Panc1 (cell line): ENCODE measurements at regions not wholly inside any gene's neighbourhood (a gene's known extent, or its start where the extent isn't known, plus 50 kb on each side); places are given as distances from the start of the nearest gene placed in this dataset.

Experiments used
- ATAC-seq: fragments of 200-7000 bp; cut with Tn5 transposase; 2 replicates; pipeline ENCODE4 v1.9.1; 2020; ENCODE audit warnings: mild to moderate bottlenecking, moderate library complexity
- BruUV-seq: library from RNA; stranded (reverse); fragments of 400-500 nt; replicated peaks from 2 replicates; lab custom pipeline; 2021; lab: Mats Ljungman, UMichigan
- CTCF ChIA-PET: fragments of 300-600 bp; sonication (Branson Sonifier 250); formaldehyde crosslinking; loops from one replicate; lab custom pipeline; 2022; ENCODE audit warnings: antibody characterized with exemption; lab: Charles Lee
- POLR2A ChIA-PET: fragments of 300-600 bp; sonication (Branson Sonifier 250); formaldehyde crosslinking; loops from one replicate; lab custom pipeline; 2022; ENCODE audit warnings: antibody characterized with exemption; lab: Charles Lee
- DNase-seq: peaks from one replicate; pipeline ENCODE4 v3.0.0-alpha.2; 2010; ENCODE audit warnings: low read depth, low spot score
- H3K27ac ChIP-seq: 2 replicates; pipeline ENCODE4 v1.5.1; 2011; ENCODE audit warnings: mild to moderate bottlenecking, low read length, inconsistent platforms
- H3K27me3 ChIP-seq: fragments of 200-500 bp; sonication (Bioruptor generic); 2 replicates; pipeline ENCODE4 v1.6.0; 2014; ENCODE audit warnings: low read length, inconsistent platforms; ENCODE audit not compliant: control insufficient read depth, insufficient read depth
- H3K36me3 ChIP-seq: fragments of 200-500 bp; sonication (Bioruptor generic); 2 replicates; pipeline ENCODE4 v1.5.1; 2014; ENCODE audit warnings: inconsistent platforms, mild to moderate bottlenecking, low read length, moderate library complexity; ENCODE audit not compliant: control insufficient read depth, insufficient read depth
- H3K4me1 ChIP-seq: 2 replicates; pipeline ENCODE4 v1.5.1; 2011; ENCODE audit warnings: inconsistent platforms, mild to moderate bottlenecking, low read length, moderate library complexity; ENCODE audit not compliant: control insufficient read depth, insufficient read depth
- H3K4me3 ChIP-seq, 2 experiments: 2 replicates each; pipeline ENCODE4 v1.5.1; 2011 to 2012; ENCODE audit warnings: low read depth in 2 of 2, low read length in 2 of 2, mild to moderate bottlenecking in 2 of 2, inconsistent platforms in 1 of 2, moderate library complexity in 1 of 2
- H3K9me3 ChIP-seq: fragments of 200-500 bp; sonication (Bioruptor generic); 2 replicates; pipeline ENCODE4 v1.5.1; 2014; ENCODE audit warnings: low read depth, mild to moderate bottlenecking, inconsistent platforms, low read length, moderate library complexity; ENCODE audit not compliant: control insufficient read depth, insufficient read depth
- POLR2AphosphoS5 ChIP-seq: IDR thresholded peaks from 2 replicates; pipeline ENCODE4 v1.6.1; 2012; ENCODE audit warnings: mild to moderate bottlenecking, low read depth, low read length, moderate library complexity
- REST ChIP-seq, 2 experiments: IDR thresholded peaks; 2 replicates each; pipeline ENCODE4 v1.6.1; 2011 to 2012; ENCODE audit warnings: low read depth in 2 of 2, control low read depth in 1 of 2, low read length in 1 of 2, mild to moderate bottlenecking in 1 of 2, moderate library complexity in 1 of 2; ENCODE audit not compliant: insufficient read depth in 1 of 2
- SIN3A ChIP-seq: IDR thresholded peaks from 2 replicates; pipeline ENCODE4 v1.6.1; 2012; ENCODE audit warnings: low read depth, mild to moderate bottlenecking, low read length, moderate library complexity, borderline replicate concordance; ENCODE audit not compliant: insufficient read depth
- TCF7L2 ChIP-seq: IDR thresholded peaks from 2 replicates; pipeline ENCODE4 v1.6.1; 2011; ENCODE audit warnings: mild to moderate bottlenecking, low read depth, low read length, inconsistent platforms
- in situ Hi-C: cut with HindIII; loops from 2 replicates; pipeline ENCODE4 v1.10.0; 2016; ENCODE audit warnings: low sequenced_read_pairs, low pct_unique_long_range_greater_than_20kb
- intact Hi-C: fragments of 100-400 bp; cut with micrococcal nuclease; formaldehyde crosslinking; loops from one replicate; pipeline ENCODE4 v1.10.0; 2022; ENCODE audit not compliant: unreplicated experiment
- TF ChIP-seq, protein P1 (sequence below): fragments of 450-650 bp; IDR thresholded peaks from 2 replicates; pipeline ENCODE4 v1.5.1; 2017; ENCODE audit warnings: mild to moderate bottlenecking

DNA sequence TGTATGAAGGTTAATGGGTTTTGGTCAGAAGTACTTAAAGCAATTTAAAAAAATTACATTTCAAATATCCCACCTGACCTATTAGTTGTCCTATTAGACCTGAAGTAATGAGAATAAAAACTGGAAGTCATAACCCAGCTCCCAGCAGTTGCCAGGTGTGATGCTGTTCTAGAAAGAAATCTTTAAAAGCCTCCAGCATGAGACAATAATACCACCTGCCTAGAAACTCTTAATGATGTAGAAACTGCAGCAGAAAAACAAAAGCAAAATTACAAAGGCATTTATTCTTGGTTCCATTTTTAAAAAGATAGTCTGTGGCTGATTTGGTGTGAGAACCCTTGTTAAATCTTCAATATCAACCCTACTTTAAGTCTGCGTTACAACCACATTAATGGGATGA is 1137.7 kb upstream of the TENM3 start:
- no peak for DNase-seq
- POLR2A ChIA-PET: no interaction called here

GRCh38 chr4:181106398-181106797 is 1136.8 kb upstream of the TENM3 start:
- intact Hi-C loops (no loop called here), in situ Hi-C loops (no loop called here)
- no peaks in the 10 kb centered on the region for H3K4me1 ChIP-seq
- DNase-seq (no peak), ATAC-seq (no peak)
- CTCF ChIA-PET: no interaction called here
- no peaks in the 10 kb centered on the region for H3K27me3 ChIP-seq
- H3K27ac ChIP-seq: no peak overlapping the region
- no peaks in the 10 kb centered on the region for H3K36me3 ChIP-seq
- no peak overlapping the region for H3K4me3 ChIP-seq
- no peak for TF ChIP-seq REST (IDR thresholded peaks at IDR 0.05; ENCODE audit: insufficient read depth in 1 of 2, low read depth in 2 of 2, low read length in 1 of 2)
- TF ChIP-seq, protein P1, sequence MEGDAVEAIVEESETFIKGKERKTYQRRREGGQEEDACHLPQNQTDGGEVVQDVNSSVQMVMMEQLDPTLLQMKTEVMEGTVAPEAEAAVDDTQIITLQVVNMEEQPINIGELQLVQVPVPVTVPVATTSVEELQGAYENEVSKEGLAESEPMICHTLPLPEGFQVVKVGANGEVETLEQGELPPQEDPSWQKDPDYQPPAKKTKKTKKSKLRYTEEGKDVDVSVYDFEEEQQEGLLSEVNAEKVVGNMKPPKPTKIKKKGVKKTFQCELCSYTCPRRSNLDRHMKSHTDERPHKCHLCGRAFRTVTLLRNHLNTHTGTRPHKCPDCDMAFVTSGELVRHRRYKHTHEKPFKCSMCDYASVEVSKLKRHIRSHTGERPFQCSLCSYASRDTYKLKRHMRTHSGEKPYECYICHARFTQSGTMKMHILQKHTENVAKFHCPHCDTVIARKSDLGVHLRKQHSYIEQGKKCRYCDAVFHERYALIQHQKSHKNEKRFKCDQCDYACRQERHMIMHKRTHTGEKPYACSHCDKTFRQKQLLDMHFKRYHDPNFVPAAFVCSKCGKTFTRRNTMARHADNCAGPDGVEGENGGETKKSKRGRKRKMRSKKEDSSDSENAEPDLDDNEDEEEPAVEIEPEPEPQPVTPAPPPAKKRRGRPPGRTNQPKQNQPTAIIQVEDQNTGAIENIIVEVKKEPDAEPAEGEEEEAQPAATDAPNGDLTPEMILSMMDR: no peak
- no peak for TF ChIP-seq TCF7L2
- TF ChIP-seq POLR2AphosphoS5: no peak
- no peak for TF ChIP-seq SIN3A
- H3K9me3 ChIP-seq: no peaks in the 10 kb centered on the region
- POLR2A ChIA-PET: no interaction called here
- no TSS peak for BruUV-seq

More for the DNA sequence above, 1137.7 kb upstream of the TENM3 start:
- Histone ChIP-seq H3K27ac (no peak overlapping the region), H3K4me3 (no peak overlapping the region), H3K27me3 (no peaks in the 10 kb centered on the region), H3K9me3 (no peaks in the 10 kb centered on the region), H3K36me3 (no peaks in the 10 kb centered on the region), H3K4me1 (no peaks in the 10 kb centered on the region)
- BruUV-seq: no TSS peak
- intact Hi-C loops: no loop called here
- CTCF ChIA-PET: no interaction called here
- TF ChIP-seq SIN3A: no peak
- TF ChIP-seq, protein P1: no peak
- TF ChIP-seq POLR2AphosphoS5: no peak
- TF ChIP-seq TCF7L2: no peak
- TF ChIP-seq REST (IDR thresholded peaks at IDR 0.05; ENCODE audit: insufficient read depth in 1 of 2, low read depth in 2 of 2, low read length in 1 of 2): no peak
- in situ Hi-C loops: no loop called here
- ATAC-seq: no peak
